IMR-90 (cell line): ENCODE measurements at regions not wholly inside any gene's neighbourhood (a gene's known extent, or its start where the extent isn't known, plus 50 kb on each side); places are given as distances from the start of the nearest gene placed in this dataset.

Source experiments
- ATAC-seq: fragments of 200-7000 bp; cut with Tn5 transposase; 2 replicates; pipeline ENCODE4 v1.9.1; 2020; ENCODE audit warnings: low read depth, mild to moderate bottlenecking, moderate library complexity
- BruUV-seq: library from RNA; stranded (reverse); fragments of 400-500 nt; replicated peaks from 2 replicates; lab custom pipeline; 2021; lab: Mats Ljungman, UMichigan
- CTCF ChIA-PET: fragments of 300-600 bp; formaldehyde crosslinking; extraction: SDS; loops from one replicate; lab custom pipeline; 2021; ENCODE audit warnings: antibody characterized with exemption; lab: Yijun Ruan, JAX
- POLR2A ChIA-PET: fragments of 300-600 bp; sonication (Branson Sonifier 250); formaldehyde crosslinking; loops from one replicate; lab custom pipeline; 2022; ENCODE audit warnings: antibody characterized with exemption; ENCODE audit not compliant: unreplicated experiment; lab: Charles Lee
- DNase-seq: peaks from one replicate; pipeline ENCODE4 v3.0.0; 2013
- H2AFZ ChIP-seq: replicated peaks from 2 replicates; pipeline ENCODE3; 2013; ENCODE audit warnings: low read length, mild to moderate bottlenecking; ENCODE audit not compliant: poor library complexity
- H2AK5ac ChIP-seq: 2 replicates; pipeline ENCODE4 v1.6.1; 2013; ENCODE audit warnings: low read depth, low read length, inconsistent platforms
- H2AK9ac ChIP-seq: replicated peaks from 2 replicates; pipeline ENCODE3; 2013; ENCODE audit warnings: mild to moderate bottlenecking, low read depth, low read length, moderate library complexity; ENCODE audit not compliant: poor library complexity
- H2BK120ac ChIP-seq: 2 replicates; pipeline ENCODE4 v1.6.1; 2013; ENCODE audit warnings: low read depth, low read length, inconsistent platforms
- H2BK15ac ChIP-seq: 3 replicates; pipeline ENCODE4 v1.6.1; 2013; ENCODE audit warnings: low read depth, low read length, inconsistent platforms
- H2BK20ac ChIP-seq: 2 replicates; pipeline ENCODE4 v1.6.1; 2013; ENCODE audit warnings: low read depth, mild to moderate bottlenecking, inconsistent platforms, low read length, moderate library complexity
- H2BK5ac ChIP-seq: 2 replicates; pipeline ENCODE4 v1.6.1; 2013; ENCODE audit warnings: mild to moderate bottlenecking, low read depth, low read length, inconsistent platforms; ENCODE audit not compliant: poor library complexity, severe bottlenecking
- H3K14ac ChIP-seq: replicated peaks from 2 replicates; pipeline ENCODE4 v1.6.1; 2013; ENCODE audit warnings: low read depth, low read length, inconsistent platforms
- H3K18ac ChIP-seq: 2 replicates; pipeline ENCODE4 v1.6.1; 2013; ENCODE audit warnings: low read depth, low read length, control low read depth
- H3K23ac ChIP-seq: 2 replicates; pipeline ENCODE4 v1.6.1; 2013; ENCODE audit warnings: low read depth, low read length, inconsistent platforms
- H3K27ac ChIP-seq: 2 replicates; pipeline ENCODE4 v1.5.1; 2013; ENCODE audit warnings: mild to moderate bottlenecking, control low read depth, low read length; ENCODE audit not compliant: insufficient read depth
- H3K27me3 ChIP-seq: 2 replicates; pipeline ENCODE4 v1.6.1; 2013; ENCODE audit warnings: low read length; ENCODE audit not compliant: control insufficient read depth, insufficient read depth
- H3K36me3 ChIP-seq: 2 replicates; pipeline ENCODE4 v1.6.1; 2013; ENCODE audit warnings: low read length, mixed read lengths; ENCODE audit not compliant: control insufficient read depth, insufficient read depth
- H3K4ac ChIP-seq: 2 replicates; pipeline ENCODE4 v1.6.1; 2013; ENCODE audit warnings: low read depth, low read length, inconsistent platforms
- H3K4me1 ChIP-seq: 2 replicates; pipeline ENCODE4 v1.6.1; 2013; ENCODE audit warnings: low read length, mixed read lengths; ENCODE audit not compliant: control insufficient read depth, insufficient read depth
- H3K4me2 ChIP-seq: 2 replicates; pipeline ENCODE4 v1.6.1; 2013; ENCODE audit warnings: low read depth, mild to moderate bottlenecking, control low read depth, low read length, moderate library complexity
- H3K4me3 ChIP-seq: 2 replicates; pipeline ENCODE4 v1.5.1; 2013; ENCODE audit warnings: low read depth, mild to moderate bottlenecking, control low read depth, low read length, moderate library complexity; ENCODE audit not compliant: insufficient read depth
- H3K56ac ChIP-seq: 2 replicates; pipeline ENCODE4 v1.6.1; 2013; ENCODE audit warnings: low read length, inconsistent platforms; ENCODE audit not compliant: insufficient read depth; ENCODE audit errors: extremely low read depth
- H3K79me1 ChIP-seq, 2 experiments: 2 replicates each; pipeline ENCODE4 v1.6.1; 2013; ENCODE audit warnings: low read length in 2 of 2, inconsistent platforms in 1 of 2, low read depth in 1 of 2
- H3K9ac ChIP-seq: 2 replicates; pipeline ENCODE4 v1.6.1; 2013; ENCODE audit warnings: low read depth, low read length, control low read depth
- H3K9me1 ChIP-seq: 2 replicates; pipeline ENCODE4 v1.6.1; 2013; ENCODE audit warnings: low read length, inconsistent platforms; ENCODE audit not compliant: insufficient read depth
- H3K9me3 ChIP-seq: 2 replicates; pipeline ENCODE4 v1.6.1; 2013; ENCODE audit warnings: low read length; ENCODE audit not compliant: control insufficient read depth, insufficient read depth
- H4K20me1 ChIP-seq: 2 replicates; pipeline ENCODE4 v1.6.1; 2013; ENCODE audit warnings: low read length, inconsistent platforms; ENCODE audit not compliant: insufficient read depth
- H4K5ac ChIP-seq: 2 replicates; pipeline ENCODE4 v1.6.1; 2013; ENCODE audit warnings: mild to moderate bottlenecking, low read depth, low read length, control low read depth
- H4K8ac ChIP-seq, 2 experiments: 2 replicates each; pipeline ENCODE4 v1.6.1; 2013; ENCODE audit warnings: low read depth in 2 of 2, low read length in 2 of 2, control low read depth in 1 of 2, inconsistent platforms in 1 of 2
- H4K91ac ChIP-seq: 2 replicates; pipeline ENCODE4 v1.6.1; 2013; ENCODE audit warnings: low read depth, low read length, inconsistent platforms; ENCODE audit not compliant: insufficient read depth
- CHD1 ChIP-seq: IDR thresholded peaks from 2 replicates; pipeline ENCODE4 v1.6.1; 2012; ENCODE audit warnings: low read depth, low read length, improper control_type of control experiment
- WGBS, 2 experiments: methylation state at CpG; one replicate each; pipeline versions ENCODE4 v1.1.5 to v1.1.7; 2013; ENCODE audit warnings: missing lambda C conversion rate in 2 of 2; ENCODE audit not compliant: insufficient read length in 1 of 2; ENCODE audit errors: extremely low coverage in 2 of 2; 5-methylcytosine and 5-hydroxymethylcytosine counted together
- dilution Hi-C: fragments of 300-500 bp; cut with HindIII; formaldehyde crosslinking; loops from one replicate; pipeline ENCODE4 v1.14.3; 2018; ENCODE audit warnings: low sequenced_read_pairs; ENCODE audit not compliant: unreplicated experiment
- in situ Hi-C: fragments of 300-500 bp; cut with MboI; formaldehyde crosslinking; loops from 3 replicates; pipeline ENCODE4 v1.14.3; 2019; ENCODE audit warnings: low sequenced_read_pairs, inconsistent platforms, mixed read lengths
- intact Hi-C: fragments of 100-400 bp; cut with micrococcal nuclease; formaldehyde crosslinking; loops from 2 replicates; pipeline ENCODE4 v1.10.0; 2022

GRCh38 chr17:36825951-36826350, 111.3 kb upstream of the LHX1 start:
- H2AK5ac ChIP-seq, result no peak overlapping the region
- no peaks in the 10 kb centered on the region for H3K36me3 ChIP-seq
- H3K27ac ChIP-seq, result no peak overlapping the region
- no peak overlapping the region for H2AFZ ChIP-seq
- H2AK9ac ChIP-seq, result no peak overlapping the region
- no peak overlapping the region for H4K5ac ChIP-seq
- no peak overlapping the region for H3K23ac ChIP-seq
- ChIA-PET POLR2A (no interaction called here), CTCF (no interaction called here)
- peaks cover 24% of the 10 kb centered on the region for H3K27me3 ChIP-seq
- BruUV-seq, result no TSS peak
- no peak overlapping the region for H3K56ac ChIP-seq
- H3K4me2 ChIP-seq, result no peak overlapping the region
- no peak overlapping the region for H3K9ac ChIP-seq
- H3K4ac ChIP-seq, result no peak overlapping the region
- DNase-seq (no peak), ATAC-seq (no peak)
- H3K79me1 ChIP-seq, result no peaks in the 10 kb centered on the region
- no peak overlapping the region for H2BK15ac ChIP-seq
- H3K4me3 ChIP-seq, result no peak overlapping the region
- H2BK120ac ChIP-seq, result no peak overlapping the region
- no peaks in the 10 kb centered on the region for H4K20me1 ChIP-seq
- H3K9me1 ChIP-seq, result no peaks in the 10 kb centered on the region
- H3K14ac ChIP-seq, result no peak overlapping the region
- in situ Hi-C loops, result no loop called here
- dilution Hi-C loops, result no loop called here
- no peak overlapping the region for H4K8ac ChIP-seq
- no peak overlapping the region for H2BK5ac ChIP-seq
- no peak for TF ChIP-seq CHD1
- H3K9me3 ChIP-seq, result no peaks in the 10 kb centered on the region
- H4K91ac ChIP-seq, result no peak overlapping the region
- no CpG with 5 or more reads among the region's 9 CpGs for WGBS, 2 experiments
- H2BK20ac ChIP-seq, result no peak overlapping the region
- intact Hi-C loops, result no loop called here
- H3K4me1 ChIP-seq, result no peaks in the 10 kb centered on the region
- H3K18ac ChIP-seq, result no peak overlapping the region
